Parathyroid adenoma (tissue), 2 donors: ENCODE measurements at regions not wholly inside any gene's neighbourhood (a gene's known extent, or its start where the extent isn't known, plus 50 kb on each side); places are given as distances from the start of the nearest gene placed in this dataset.

Experiments
- H2AFZ ChIP-seq: fragments of 300-600 bp; sonication (generic); one replicate; pipeline ENCODE4 v1.7.0; 2017; ENCODE audit warnings: antibody characterized with exemption, mild to moderate bottlenecking
- H3K27ac ChIP-seq: fragments of 300-600 bp; sonication (generic); one replicate; pipeline ENCODE4 v1.7.0; 2017
- H3K27me3 ChIP-seq: fragments of 300-600 bp; sonication (generic); one replicate; pipeline ENCODE4 v1.7.0; 2017; ENCODE audit warnings: low read length; ENCODE audit not compliant: control insufficient read depth, insufficient read depth
- H3K36me3 ChIP-seq: fragments of 300-600 bp; sonication (generic); one replicate; pipeline ENCODE4 v1.7.0; 2017; ENCODE audit warnings: low read length; ENCODE audit not compliant: control insufficient read depth, insufficient read depth
- H3K4me1 ChIP-seq: fragments of 300-600 bp; sonication (generic); one replicate; pipeline ENCODE4 v1.7.0; 2017; ENCODE audit warnings: control low read depth
- H3K4me2 ChIP-seq: fragments of 300-600 bp; sonication (generic); one replicate; pipeline ENCODE4 v1.7.0; 2017; ENCODE audit warnings: low read length
- H3K4me3 ChIP-seq: fragments of 300-600 bp; sonication (generic); one replicate; pipeline ENCODE4 v1.7.0; 2017; ENCODE audit warnings: low read depth, low read length
- H3K79me2 ChIP-seq: fragments of 300-600 bp; sonication (generic); one replicate; pipeline ENCODE4 v1.7.0; 2017; ENCODE audit warnings: control low read depth
- H3K9ac ChIP-seq: fragments of 300-600 bp; sonication (generic); one replicate; pipeline ENCODE4 v1.7.0; 2017; ENCODE audit warnings: mild to moderate bottlenecking
- H3K9me3 ChIP-seq: fragments of 300-600 bp; sonication (generic); one replicate; pipeline ENCODE4 v1.7.0; 2017; ENCODE audit warnings: low read length; ENCODE audit not compliant: control insufficient read depth
- CTCF ChIP-seq: fragments of 300-600 bp; sonication (generic); IDR thresholded peaks from one replicate; pipeline ENCODE4 v1.7.0; 2017; ENCODE audit warnings: antibody characterized with exemption, mild to moderate bottlenecking
- donor health status: primary hyperparathyroidism.

- no peak for TF ChIP-seq CTCF
These were observed 86.0 kb upstream of the SNTG2 start for GRCh38 chr2:864501-865106.

GRCh38 chr2:863732-864450 is 86.8 kb upstream of the SNTG2 start:
- Histone ChIP-seq H3K9me3 (no peaks in the 10 kb centered on the region), H3K4me1 (no peaks in the 10 kb centered on the region), H3K79me2 (no peaks in the 10 kb centered on the region), H3K27me3 (no peaks in the 10 kb centered on the region), H3K9ac (no peak overlapping the region), H3K4me3 (no peak overlapping the region), H3K4me2 (no peak overlapping the region), H2AFZ (no peak overlapping the region), H3K27ac (no peak overlapping the region), H3K36me3 (no peaks in the 10 kb centered on the region)
- TF ChIP-seq CTCF: no peak

More at GRCh38 chr2:864501-865106, 86.0 kb upstream of the SNTG2 start:
- Histone ChIP-seq H3K4me2 (no peak overlapping the region), H3K9ac (no peak overlapping the region), H3K9me3 (no peaks in the 10 kb centered on the region), H3K27ac (no peak overlapping the region), H3K4me1 (no peaks in the 10 kb centered on the region), H2AFZ (no peak overlapping the region), H3K27me3 (no peaks in the 10 kb centered on the region), H3K79me2 (no peaks in the 10 kb centered on the region), H3K4me3 (no peak overlapping the region), H3K36me3 (no peaks in the 10 kb centered on the region)

- Histone ChIP-seq H3K36me3 (no peaks in the 10 kb centered on the region), H3K4me2 (no peak overlapping the region), H3K27me3 (no peaks in the 10 kb centered on the region)
These were observed 87.8 kb upstream of the SNTG2 start for GRCh38 chr2:862731-863466.

GRCh38 chr2:862355-862687 is 88.3 kb upstream of the SNTG2 start:
- no peak overlapping the region for H3K9ac ChIP-seq
- no peaks in the 10 kb centered on the region for H3K27me3 ChIP-seq
- H2AFZ ChIP-seq: no peak overlapping the region
- H3K27ac ChIP-seq: no peak overlapping the region
- no peak overlapping the region for H3K4me2 ChIP-seq
- no peak for TF ChIP-seq CTCF
- no peak overlapping the region for H3K4me3 ChIP-seq
- no peaks in the 10 kb centered on the region for H3K36me3 ChIP-seq
- no peaks in the 10 kb centered on the region for H3K79me2 ChIP-seq
- H3K9me3 ChIP-seq: no peaks in the 10 kb centered on the region
- no peaks in the 10 kb centered on the region for H3K4me1 ChIP-seq

More at GRCh38 chr2:862731-863466, 87.8 kb upstream of the SNTG2 start:
- Histone ChIP-seq H3K79me2 (no peaks in the 10 kb centered on the region), H3K9me3 (no peaks in the 10 kb centered on the region), H3K27ac (no peak overlapping the region), H2AFZ (no peak overlapping the region), H3K4me1 (no peaks in the 10 kb centered on the region), H3K9ac (no peak overlapping the region), H3K4me3 (no peak overlapping the region)
- no peak for TF ChIP-seq CTCF
